ENCODE measurements at regions not wholly inside any gene's neighbourhood (a gene's known extent, or its start where the extent isn't known, plus 50 kb on each side); places are given as distances from the start of the nearest gene placed in this dataset.
A peak's percentile ranks its signal among the peaks of the same experiment; 100 is the strongest.

GRCh38 chr5:173812811-173813550 is 75.2 kb upstream of the CPEB4 start:
- no peak overlapping the region for H3K4me2 ChIP-seq (ENCODE audit: low read depth, low read length)
- no peak for DNase-seq (ENCODE audit: low spot score)
- no peak overlapping the region for H3K9ac ChIP-seq (ENCODE audit: insufficient read depth, low read depth, low read length)
- H3K36me3 ChIP-seq (replicated peaks in 1 of 2; ENCODE audit: control insufficient read depth in 1 of 2, insufficient read depth in 2 of 2, low read length in 2 of 2): no peaks in the 10 kb centered on the region
- no peak overlapping the region for H2AFZ ChIP-seq (ENCODE audit: low read length)
- in situ Hi-C loops (cut with HindIII; ENCODE audit: extremely low pct_ligation_motif_present, low pct_unique_long_range_greater_than_20kb) (no loop called here), intact Hi-C loops (cut with micrococcal nuclease; ENCODE audit: unreplicated experiment) (no loop called here)
- no peak overlapping the region for H3K27ac ChIP-seq (ENCODE audit: extremely low read length, insufficient read depth, low read length)
- ATAC-seq: no peak
- POLR2A ChIA-PET: interaction anchor here (0.7 to 1.2 kb wide), 2 partner anchors 12 to 71 kb away, joined by 3 read pairs; no protein-coding TSS in a partner anchor
- CTCF ChIA-PET (ENCODE audit: low intra/inter-chr PET ratio, low total read pairs): no interaction called here
- H3K27me3 ChIP-seq (ENCODE audit: control insufficient read depth in 1 of 2, insufficient read depth in 2 of 2, low read length in 2 of 2): no peaks in the 10 kb centered on the region
- BruUV-seq (replicated peaks): no TSS peak
- TF ChIP-seq ARNT (IDR thresholded peaks at IDR 0.05): no peak
- TF ChIP-seq NFATC3 (CRISPR knock-in tag; IDR thresholded peaks at IDR 0.05): no peak
- TF ChIP-seq RARG (CRISPR knock-in tag; IDR thresholded peaks at IDR 0.05; ENCODE audit: low read depth): no peak
- no peak for TF ChIP-seq ZC3H4 (CRISPR knock-in tag; IDR thresholded peaks at IDR 0.05; ENCODE audit: borderline replicate concordance)
- TF ChIP-seq ZFP36 (IDR thresholded peaks at IDR 0.05; ENCODE audit: borderline replicate concordance, low read depth, low read length, partially characterized antibody): no peak
- TF ChIP-seq E2F1 (CRISPR knock-in tag; IDR thresholded peaks at IDR 0.05): no peak
- no peaks in the 10 kb centered on the region for H3K9me3 ChIP-seq (ENCODE audit: low read length)
- no peaks in the 10 kb centered on the region for H3K79me2 ChIP-seq (ENCODE audit: insufficient read depth, low read length)
- FAIRE-seq: peak; percentile 12
- peaks cover 3% of the 10 kb centered on the region; the same call in 1 of the 2 replicates for H3K4me1 ChIP-seq (ENCODE audit: insufficient read depth, low read length)
- H4K20me1 ChIP-seq (ENCODE audit: insufficient read depth, low read length): no peaks in the 10 kb centered on the region
- H3K4me3 ChIP-seq (replicated peaks in 1 of 3; ENCODE audit: insufficient read depth in 1 of 3, low read depth in 2 of 3, low read length in 3 of 3): no peak overlapping the region

- BruUV-seq (replicated peaks): no TSS peak
- DNase-seq (ENCODE audit: low spot score): no peak
- Histone ChIP-seq H3K4me3 (replicated peaks in 1 of 3; ENCODE audit: insufficient read depth in 1 of 3, low read depth in 2 of 3, low read length in 3 of 3) (no peak overlapping the region), H3K4me1 (ENCODE audit: insufficient read depth, low read length) (no peaks in the 10 kb centered on the region), H4K20me1 (ENCODE audit: insufficient read depth, low read length) (no peaks in the 10 kb centered on the region), H3K36me3 (replicated peaks in 1 of 2; ENCODE audit: control insufficient read depth in 1 of 2, insufficient read depth in 2 of 2, low read length in 2 of 2) (no peaks in the 10 kb centered on the region), H2AFZ (ENCODE audit: low read length) (no peak overlapping the region), H3K27ac (ENCODE audit: extremely low read length, insufficient read depth, low read length) (no peak overlapping the region), H3K27me3 (ENCODE audit: control insufficient read depth in 1 of 2, insufficient read depth in 2 of 2, low read length in 2 of 2) (no peaks in the 10 kb centered on the region), H3K4me2 (ENCODE audit: low read depth, low read length) (no peak overlapping the region), H3K9ac (ENCODE audit: insufficient read depth, low read depth, low read length) (no peak overlapping the region), H3K9me3 (ENCODE audit: low read length) (no peaks in the 10 kb centered on the region), H3K79me2 (ENCODE audit: insufficient read depth, low read length) (no peaks in the 10 kb centered on the region)
- ChIA-PET POLR2A (no interaction called here), CTCF (ENCODE audit: low intra/inter-chr PET ratio, low total read pairs) (no interaction called here)
- no peak for FAIRE-seq
- no peak for TF ChIP-seq GATAD1 (CRISPR knock-in tag; IDR thresholded peaks at IDR 0.05)
- TF ChIP-seq CEBPB (IDR thresholded peaks at IDR 0.05; ENCODE audit: borderline replicate concordance, low read depth, low read length): no peak
- TF ChIP-seq NFKB2 (CRISPR knock-in tag; IDR thresholded peaks at IDR 0.05; ENCODE audit: borderline replicate concordance): no peak
- no peak for TF ChIP-seq CREM (IDR thresholded peaks at IDR 0.05)
- no peak for TF ChIP-seq CREM (CRISPR knock-in tag; IDR thresholded peaks at IDR 0.05)
- TF ChIP-seq PBX2 (CRISPR knock-in tag; IDR thresholded peaks at IDR 0.05): no peak
- no peak for TF ChIP-seq NONO (IDR thresholded peaks at IDR 0.05)
- no peak for TF ChIP-seq NONO (CRISPR knock-in tag; conservative IDR thresholded peaks at IDR 0.05)
- no peak for TF ChIP-seq ZSCAN20 (CRISPR knock-in tag; IDR thresholded peaks at IDR 0.05; ENCODE audit: borderline replicate concordance)
- TF ChIP-seq SSRP1 (CRISPR knock-in tag; IDR thresholded peaks at IDR 0.05): no peak
- no peak for TF ChIP-seq MLLT10 (CRISPR knock-in tag; IDR thresholded peaks at IDR 0.05)
- no peak for TF ChIP-seq NKX3-1 (CRISPR knock-in tag; IDR thresholded peaks at IDR 0.05)
- no peak for TF ChIP-seq AKAP8 (CRISPR knock-in tag; IDR thresholded peaks at IDR 0.05)
- in situ Hi-C loops (cut with HindIII; ENCODE audit: extremely low pct_ligation_motif_present, low pct_unique_long_range_greater_than_20kb): no loop called here
- intact Hi-C loops (cut with micrococcal nuclease; ENCODE audit: unreplicated experiment): no loop called here
- ATAC-seq: no peak
Observed at GRCh38 chr5:173814053-173814452, 74.1 kb upstream of the CPEB4 start.

Data from HepG2 (cell line).